Skin epidermis (tissue), 12 donors: ENCODE measurements at regions not wholly inside any gene's neighbourhood (a gene's known extent, or its start where the extent isn't known, plus 50 kb on each side); places are given as distances from the start of the nearest gene placed in this dataset.
"Not testable (repeated sequence)": the region's sequence is repeated elsewhere in the genome, so short reads cannot be mapped to it uniquely, and the experiment has no call there.

Experiments
- H3K27ac ChIP-seq, 21 experiments: fragments of 200-600 bp; sonication (generic) in 11 of 21; one replicate each; pipeline ENCODE4 v1.5.0; 2020; ENCODE audit warnings: mild to moderate bottlenecking in 3 of 21, inconsistent platforms in 2 of 21, moderate library complexity in 2 of 21
- H3K4me3 ChIP-seq, 7 experiments: fragments of 200-600 bp; sonication (generic) in 2 of 7; one replicate each; pipeline ENCODE4 v1.5.0; 2020; ENCODE audit warnings: inconsistent platforms in 2 of 7, mild to moderate bottlenecking in 2 of 7, moderate library complexity in 1 of 7

DNA sequence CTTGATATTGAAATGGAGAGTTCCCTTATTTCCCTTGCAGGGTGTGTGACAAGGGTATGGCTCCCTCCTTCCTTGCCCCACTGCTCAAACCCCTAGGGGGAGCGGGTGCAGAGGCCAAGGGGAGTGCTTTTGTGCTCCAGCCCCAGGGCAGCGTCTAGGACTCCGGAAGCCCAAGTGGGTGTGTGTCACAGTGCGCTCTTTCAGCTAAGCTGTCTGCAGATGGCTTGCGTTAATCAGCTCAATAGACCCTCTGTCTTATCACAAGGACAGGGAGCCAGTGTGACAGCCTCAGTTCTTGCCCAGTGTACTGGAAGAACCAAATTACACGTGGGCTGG lies 523.6 kb upstream of the LMCD1 start:
- Histone ChIP-seq H3K4me3 (no peak overlapping the region), H3K27ac (no peak overlapping the region)

DNA sequence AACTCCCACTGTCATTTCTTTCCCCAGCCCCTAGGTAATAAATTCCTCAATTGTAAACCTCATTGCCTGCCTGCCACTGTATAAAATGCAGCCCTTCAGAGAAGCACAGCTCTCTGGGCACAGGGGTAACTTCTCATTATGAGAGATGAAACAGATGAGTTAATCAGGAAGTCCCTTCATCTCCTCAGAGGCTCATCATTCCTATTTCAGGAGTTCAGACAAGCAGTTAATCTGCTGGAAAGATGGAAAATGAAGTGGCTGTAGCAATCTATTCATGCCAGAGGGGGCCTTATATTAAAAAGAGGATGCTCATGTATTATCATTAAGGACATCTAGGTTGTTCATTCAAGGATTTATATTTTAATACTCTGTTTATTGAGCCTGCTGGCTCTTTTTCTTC lies 519.5 kb upstream of the LMCD1 start:
- no peak overlapping the region for H3K4me3 ChIP-seq
- no peak overlapping the region for H3K27ac ChIP-seq

DNA sequence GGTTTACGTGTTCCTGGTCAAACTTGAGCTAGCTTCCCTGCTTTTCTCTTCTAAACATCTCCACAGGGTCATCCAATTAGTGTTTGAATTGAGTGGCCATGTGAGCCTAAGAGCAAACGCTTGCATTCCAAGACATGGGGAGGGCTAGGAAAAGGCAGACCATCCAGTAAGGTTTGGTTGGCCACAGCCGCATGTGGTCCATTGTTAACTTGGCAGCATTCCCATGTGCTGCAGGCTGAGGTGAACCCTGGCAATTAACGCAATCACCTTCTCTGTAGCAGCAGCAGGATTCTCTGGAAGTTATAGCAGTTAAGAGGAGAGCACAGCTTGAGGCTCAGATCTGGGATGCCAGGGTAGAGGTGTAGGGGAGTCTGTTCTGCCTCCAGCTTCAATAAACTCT lies 502.2 kb upstream of the LMCD1 start:
- Histone ChIP-seq H3K27ac (no peak overlapping the region), H3K4me3 (no peak overlapping the region)

DNA sequence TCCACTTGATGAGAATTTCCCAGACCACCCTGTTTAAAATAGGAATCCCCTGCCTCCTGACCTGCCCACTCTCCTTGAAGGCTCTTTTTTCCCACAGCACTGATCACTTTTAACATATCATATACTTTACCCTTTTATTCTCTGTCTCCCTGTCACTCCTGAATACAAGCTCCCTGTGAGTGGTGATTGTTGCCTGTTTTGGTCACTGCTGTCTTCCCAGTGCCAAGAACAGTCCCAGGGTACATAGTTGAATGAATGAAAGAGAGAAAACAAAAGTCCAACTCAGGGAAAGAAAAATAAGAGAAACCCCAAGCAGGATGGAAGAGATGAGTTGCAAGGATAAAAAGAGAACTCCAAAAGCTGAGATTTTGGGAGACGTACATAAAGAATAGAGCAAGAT lies 500.3 kb upstream of the LMCD1 start:
- Histone ChIP-seq H3K27ac (no peak overlapping the region), H3K4me3 (no peak overlapping the region)

DNA sequence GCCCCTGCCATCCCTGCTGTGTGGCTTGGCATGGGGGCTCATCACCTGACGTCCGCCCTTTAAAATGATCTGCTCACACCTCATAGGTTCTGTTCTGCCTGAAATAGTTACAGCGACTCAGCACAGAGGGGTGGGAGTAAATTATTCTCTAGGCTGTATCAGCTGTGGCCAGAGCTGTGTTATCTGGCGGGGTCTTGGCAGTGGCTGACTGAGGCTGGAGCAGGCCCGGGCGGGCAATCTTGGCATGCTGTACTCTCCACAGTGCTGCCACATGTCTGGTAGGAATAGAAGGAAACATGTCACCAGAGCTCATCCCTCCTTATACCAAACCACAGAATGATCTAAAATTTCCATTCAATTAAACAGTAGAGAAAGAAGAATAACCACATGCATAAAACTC lies 499.9 kb upstream of the LMCD1 start:
- H3K27ac ChIP-seq, result no peak overlapping the region
- no peak overlapping the region for H3K4me3 ChIP-seq

DNA sequence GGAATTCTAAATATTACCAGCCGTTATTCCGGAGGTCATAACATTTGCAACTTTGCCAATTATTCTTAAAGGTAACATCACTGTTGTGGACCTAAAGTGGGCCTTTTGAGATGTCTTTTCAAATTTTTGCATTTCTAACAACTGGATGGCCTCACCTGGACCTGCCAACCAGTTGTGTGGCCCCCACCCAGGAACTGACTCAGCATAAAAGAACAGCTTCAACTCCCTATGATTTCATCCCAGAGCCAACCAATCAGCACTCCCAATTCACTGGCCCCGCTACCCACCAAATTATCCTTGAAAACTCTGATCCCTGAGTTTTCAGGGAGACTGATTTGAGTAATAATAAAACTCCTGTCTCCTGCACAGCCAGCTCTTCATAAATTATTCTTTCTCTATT lies 489.7 kb upstream of the LMCD1 start:
- Histone ChIP-seq H3K4me3 (no peak overlapping the region), H3K27ac (no peak overlapping the region)

DNA sequence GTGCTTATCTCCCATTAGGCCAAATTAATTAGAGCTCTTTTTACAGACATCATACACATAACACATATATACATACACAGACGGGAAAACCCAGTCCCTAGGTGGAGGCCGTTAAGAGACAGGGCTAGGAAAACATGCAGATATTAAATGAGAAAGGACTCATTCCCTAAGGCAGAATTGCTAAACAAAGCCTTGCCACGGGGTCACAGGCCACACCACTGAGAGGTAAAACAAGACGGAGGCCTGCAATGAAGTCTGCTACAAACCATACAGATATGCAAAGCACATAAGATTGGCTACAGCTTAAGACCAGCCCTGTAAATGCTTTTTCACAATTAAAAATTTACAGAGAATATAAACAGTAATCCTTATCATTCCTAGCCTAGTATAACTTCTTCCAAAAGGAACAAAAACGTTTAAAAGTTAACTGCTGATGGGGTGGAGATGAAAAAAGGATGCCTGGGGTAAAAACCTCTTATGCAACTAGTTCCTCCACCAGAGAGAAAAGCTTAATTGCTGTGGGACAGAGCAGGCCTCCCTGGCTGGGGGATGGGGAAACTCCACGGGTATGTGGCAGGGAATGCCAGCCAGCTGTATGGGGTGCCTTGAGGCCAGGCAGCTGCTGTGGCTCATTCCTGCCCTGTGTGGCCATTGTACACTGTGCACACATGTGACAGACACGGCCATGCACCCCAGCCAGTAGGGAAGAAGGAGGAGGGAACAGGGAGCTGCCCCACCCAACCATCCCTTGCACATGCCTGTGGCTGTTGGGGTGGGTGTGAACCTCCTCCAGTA lies 481.4 kb upstream of the LMCD1 start:
- Histone ChIP-seq H3K4me3 (no peak overlapping the region), H3K27ac (no peak overlapping the region)

DNA sequence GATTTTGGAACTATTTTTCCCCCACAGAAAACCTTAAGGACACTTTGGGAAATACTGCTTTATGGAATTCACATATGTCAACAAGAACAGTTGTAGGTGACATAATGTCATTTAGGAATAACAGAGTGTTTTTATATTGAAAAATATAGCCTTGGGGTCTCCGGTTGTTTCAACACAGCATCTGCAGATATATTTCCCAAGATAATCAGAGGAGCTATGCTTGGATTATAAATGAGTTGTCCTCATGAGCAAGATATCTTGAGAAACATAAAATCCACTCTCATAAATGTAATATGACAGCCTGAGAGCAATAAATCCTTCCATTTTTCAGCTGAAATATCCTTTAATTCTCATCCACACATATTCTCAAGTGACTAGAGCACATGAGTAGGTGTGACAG lies 473.7 kb upstream of the LMCD1 start:
- no peak overlapping the region for H3K4me3 ChIP-seq

DNA sequence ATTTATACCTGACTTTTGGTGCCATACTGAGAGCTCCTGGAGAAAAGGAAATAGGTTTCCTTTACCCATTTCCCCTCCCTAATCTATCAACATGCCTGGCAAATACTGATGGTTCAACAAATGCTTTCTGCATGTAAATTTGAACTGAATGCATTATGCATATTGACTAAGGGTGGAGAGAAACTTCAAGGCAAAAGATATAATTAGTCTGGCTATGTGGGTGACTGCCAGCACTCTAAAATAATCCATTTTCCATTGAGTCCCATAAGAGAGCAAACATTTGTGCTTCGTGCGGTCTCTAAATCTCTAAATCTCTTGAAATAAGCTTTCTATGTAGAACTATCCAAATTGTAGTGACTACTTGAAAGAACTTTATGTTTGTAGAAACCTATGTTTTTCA lies 451.3 kb upstream of the LMCD1 start:
- no peak overlapping the region for H3K4me3 ChIP-seq
- H3K27ac ChIP-seq, result no peak overlapping the region

More for the DNA sequence above, 473.7 kb upstream of the LMCD1 start:
- no peak overlapping the region for H3K27ac ChIP-seq

DNA sequence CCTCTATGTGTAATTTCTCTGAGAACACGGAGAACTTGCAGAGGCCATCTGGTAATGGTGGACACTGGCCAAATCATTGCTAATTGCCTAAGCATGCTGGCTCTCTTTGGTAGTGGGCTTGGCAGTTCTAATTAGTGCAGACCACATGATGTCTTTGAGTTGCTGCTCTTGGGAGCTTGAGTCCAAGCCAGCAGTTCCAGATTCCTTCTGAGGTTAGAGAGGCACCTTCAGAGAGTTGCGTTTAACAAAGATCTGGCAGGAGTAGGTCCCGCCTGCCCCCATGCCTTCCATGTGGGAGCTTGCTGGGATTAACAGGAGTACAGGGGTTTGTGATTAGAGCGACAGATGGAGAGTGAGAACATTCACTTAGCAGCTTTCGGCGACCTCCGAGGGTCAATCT lies 449.0 kb upstream of the LMCD1 start:
- Histone ChIP-seq H3K4me3 (no peak overlapping the region), H3K27ac (no peak overlapping the region)

DNA sequence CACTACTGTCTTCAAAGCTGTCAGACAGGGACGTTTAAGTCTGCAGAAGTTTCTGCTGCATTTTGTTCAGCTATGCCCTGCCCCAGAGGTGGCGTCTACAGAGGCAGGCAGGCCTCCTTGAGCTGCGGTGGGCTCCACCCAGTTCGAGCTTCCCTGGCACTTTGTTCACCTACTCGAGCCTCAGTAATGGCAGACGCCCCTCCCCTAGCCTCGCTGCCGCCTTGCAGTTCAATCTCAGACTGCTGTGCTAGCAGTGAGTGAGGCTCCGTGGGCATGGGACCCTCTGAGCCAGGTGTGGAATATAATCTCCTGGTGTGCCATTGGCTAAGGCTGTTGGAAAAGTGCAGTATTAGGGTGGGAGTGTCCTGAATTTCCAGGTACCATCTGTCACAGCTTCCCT lies 433.5 kb upstream of the LMCD1 start:
- H3K4me3 ChIP-seq, H3K27ac ChIP-seq: not testable (repeated sequence)

DNA sequence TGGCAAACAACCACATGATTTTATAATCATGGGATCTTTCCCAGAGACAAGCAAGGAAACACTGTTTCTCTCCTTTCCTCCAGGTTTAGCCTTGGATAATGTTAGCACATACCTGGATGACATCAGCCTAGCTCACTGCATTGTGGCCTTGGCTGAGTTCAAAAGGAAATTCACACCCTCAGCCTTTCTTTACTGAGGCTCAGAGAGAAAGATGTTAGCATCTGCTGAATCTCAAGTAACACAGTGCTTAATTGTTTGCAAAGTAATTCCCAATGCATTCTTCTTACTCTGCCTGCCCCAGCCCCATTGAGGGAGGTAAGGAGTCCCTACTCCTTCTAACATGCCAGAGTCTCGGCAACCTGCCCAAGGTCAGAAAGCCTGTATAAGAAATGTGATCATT lies 432.2 kb upstream of the LMCD1 start:
- no peak overlapping the region for H3K4me3 ChIP-seq
- H3K27ac ChIP-seq, result no peak overlapping the region

DNA sequence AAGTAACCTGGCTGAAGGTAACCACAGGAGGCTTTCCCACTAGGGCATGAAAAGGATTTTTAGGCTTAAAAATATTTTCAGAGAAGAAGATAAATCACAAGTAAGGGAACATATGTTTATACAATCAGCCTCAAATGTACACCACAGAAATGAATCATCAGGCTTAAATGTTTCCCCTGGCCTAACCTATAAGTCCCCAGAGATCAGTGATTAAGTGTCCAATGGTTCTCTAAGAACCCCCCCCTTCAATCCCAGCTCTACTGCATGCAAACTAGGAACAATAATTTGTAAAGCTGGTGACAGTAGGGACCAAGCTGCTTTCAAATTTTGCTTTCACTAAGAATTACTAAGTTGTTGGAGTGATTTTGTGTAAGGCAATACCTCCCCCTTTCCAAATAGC lies 431.6 kb upstream of the LMCD1 start:
- Histone ChIP-seq H3K4me3 (no peak overlapping the region), H3K27ac (no peak overlapping the region)

DNA sequence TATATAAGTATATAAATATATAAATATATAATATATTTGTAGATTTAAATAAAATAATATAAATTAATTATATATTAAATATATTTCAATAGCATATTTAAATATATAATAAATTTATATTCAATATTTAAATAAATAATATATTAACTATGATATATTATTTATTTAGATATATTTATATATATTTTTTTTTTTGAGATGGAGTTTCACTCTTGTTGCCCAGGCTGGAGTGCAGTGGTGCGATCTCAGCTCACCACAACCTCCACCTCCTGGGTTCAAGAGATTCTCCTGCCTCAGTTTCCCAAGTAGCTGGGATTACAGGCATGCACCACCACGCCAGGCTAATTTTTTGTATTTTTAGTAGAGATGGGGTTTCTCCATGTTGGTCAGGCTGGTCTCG lies 426.9 kb upstream of the LMCD1 start:
- not testable (repeated sequence) for H3K27ac ChIP-seq, H3K4me3 ChIP-seq

DNA sequence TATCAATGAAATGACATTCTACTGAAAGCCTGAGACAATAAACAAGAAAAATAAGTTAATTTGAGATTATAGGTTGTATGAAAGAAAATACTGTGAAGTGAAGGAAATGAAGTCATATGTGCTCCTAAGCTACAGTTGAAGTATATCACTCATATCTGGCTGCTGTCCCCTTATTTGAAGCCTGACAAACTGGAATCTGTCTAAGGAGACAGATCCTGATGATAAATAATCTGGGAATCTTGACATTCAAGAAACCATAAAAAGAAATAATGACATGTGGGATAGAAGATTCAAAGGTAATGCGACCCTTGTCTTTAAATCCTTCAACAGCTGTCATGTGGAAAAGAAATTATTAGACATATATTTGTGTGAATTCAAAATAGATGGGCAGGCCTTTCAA lies 424.5 kb upstream of the LMCD1 start:
- Histone ChIP-seq H3K4me3 (no peak overlapping the region), H3K27ac (no peak overlapping the region)

DNA sequence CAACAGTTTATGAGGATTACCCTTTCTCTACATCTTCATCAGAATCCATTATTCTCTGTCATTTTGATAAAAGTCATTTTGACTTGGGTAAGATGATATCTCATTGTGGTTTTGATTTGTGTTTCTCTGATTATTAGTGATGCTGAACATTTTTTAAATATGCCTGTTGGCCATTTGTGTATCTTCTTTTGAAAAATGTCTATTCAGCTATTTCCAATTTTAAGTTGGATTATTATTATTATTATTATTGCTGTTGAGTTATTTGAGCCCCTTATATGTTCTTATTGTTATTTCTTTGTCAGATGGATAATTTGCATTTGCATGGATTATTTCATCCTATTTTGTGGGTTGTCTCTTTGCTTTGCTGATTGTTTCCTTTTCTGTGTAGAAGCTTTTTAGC lies 421.2 kb upstream of the LMCD1 start:
- no peak overlapping the region for H3K4me3 ChIP-seq
- H3K27ac ChIP-seq, result no peak overlapping the region

DNA sequence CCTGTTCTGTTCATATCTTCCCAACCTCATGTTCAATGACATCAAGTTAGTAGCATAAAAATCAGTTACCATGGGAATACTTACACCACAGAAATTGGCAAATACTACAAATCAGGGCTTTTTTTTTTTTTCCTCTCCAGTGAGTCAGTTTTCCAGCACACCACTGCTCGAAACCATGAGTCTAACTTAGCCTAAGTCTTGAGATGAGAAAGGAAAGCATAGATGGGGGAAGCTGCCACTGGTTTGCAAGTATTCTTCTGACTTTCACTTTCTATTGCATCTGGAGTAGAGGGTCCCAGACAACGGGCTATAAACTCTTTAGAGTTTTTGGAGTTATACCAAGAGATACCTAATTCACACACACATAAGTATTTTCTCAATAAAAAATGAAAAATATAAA lies 416.1 kb upstream of the LMCD1 start:
- Histone ChIP-seq H3K4me3 (no peak overlapping the region), H3K27ac (no peak overlapping the region)

DNA sequence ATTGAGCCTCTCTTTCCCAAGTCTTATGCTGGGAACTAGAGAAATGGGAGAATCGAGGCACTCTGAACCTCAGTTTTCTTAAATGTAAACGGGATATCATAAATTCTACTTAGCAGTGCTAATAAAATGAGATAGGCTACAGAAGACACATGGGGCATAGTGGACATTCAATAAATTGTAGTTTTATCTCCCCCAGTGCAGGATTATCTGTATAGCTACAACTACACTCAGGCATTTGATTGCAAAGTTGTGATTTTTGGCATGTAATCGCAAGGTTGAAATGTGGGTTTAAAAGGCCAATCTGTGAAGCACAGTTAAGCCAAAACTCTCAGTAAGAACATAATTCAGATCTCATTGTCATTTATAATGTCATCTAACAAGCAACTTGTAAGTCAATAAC lies 413.7 kb upstream of the LMCD1 start:
- no peak overlapping the region for H3K27ac ChIP-seq
- no peak overlapping the region for H3K4me3 ChIP-seq

DNA sequence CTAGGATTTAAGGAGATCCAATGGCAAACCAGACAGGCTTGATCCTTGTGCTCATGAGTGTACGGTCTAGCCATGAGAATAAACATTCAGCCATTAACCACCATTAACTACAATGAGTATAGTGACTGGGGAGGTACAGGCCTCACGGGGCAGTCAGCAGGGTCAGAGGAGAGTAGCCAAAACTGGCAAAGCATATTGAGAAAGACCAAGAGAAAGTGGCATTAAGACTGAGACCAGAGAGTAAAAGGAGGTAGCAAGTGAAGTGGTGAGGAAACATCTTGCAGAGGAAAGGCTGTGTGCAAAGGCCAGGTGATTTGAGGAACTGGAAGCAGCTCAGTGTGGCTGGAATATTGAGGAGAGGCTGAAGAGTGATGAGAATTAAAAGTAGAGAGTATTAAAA lies 407.2 kb upstream of the LMCD1 start:
- H3K27ac ChIP-seq, result no peak overlapping the region
- H3K4me3 ChIP-seq, result no peak overlapping the region

DNA sequence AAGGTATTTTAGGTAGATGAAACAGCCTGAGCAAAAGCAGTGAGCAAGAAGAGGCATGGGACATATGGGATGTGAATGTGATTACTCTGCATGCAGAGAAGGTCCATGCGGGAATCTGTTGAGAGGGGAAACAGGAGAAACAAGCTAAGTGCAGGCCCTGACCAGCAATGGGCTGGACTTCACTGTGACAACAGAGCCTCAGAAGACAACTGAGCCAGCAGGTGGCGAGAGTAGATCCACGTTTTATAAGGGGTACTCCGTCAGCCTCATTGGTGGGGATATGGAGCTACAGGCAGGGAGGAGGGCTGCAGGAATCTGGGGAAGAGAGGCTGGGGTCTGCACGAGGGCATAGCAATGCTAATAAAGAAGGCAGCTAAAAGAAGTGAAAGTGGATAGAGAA lies 405.9 kb upstream of the LMCD1 start:
- H3K27ac ChIP-seq, result no peak overlapping the region
- H3K4me3 ChIP-seq, result no peak overlapping the region

DNA sequence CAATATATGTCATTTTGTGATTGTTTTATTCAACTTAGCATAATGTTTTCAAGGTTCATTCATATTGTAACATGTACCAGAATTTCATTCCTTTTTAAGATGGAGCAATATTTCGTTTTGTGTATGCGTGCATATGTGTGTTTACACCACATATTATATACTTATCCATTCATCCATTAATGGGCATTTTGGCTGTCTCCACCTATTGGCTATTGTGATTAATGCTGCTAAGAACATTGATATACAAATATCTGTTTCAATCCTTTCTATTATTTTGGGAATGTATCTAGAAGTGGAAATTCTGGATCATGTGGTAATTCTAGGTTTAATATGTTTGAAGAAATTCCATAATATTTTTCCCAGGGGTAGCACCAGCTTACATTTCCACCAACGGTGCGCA lies 403.9 kb upstream of the LMCD1 start:
- H3K27ac ChIP-seq, result no peak overlapping the region
- H3K4me3 ChIP-seq, result no peak overlapping the region

DNA sequence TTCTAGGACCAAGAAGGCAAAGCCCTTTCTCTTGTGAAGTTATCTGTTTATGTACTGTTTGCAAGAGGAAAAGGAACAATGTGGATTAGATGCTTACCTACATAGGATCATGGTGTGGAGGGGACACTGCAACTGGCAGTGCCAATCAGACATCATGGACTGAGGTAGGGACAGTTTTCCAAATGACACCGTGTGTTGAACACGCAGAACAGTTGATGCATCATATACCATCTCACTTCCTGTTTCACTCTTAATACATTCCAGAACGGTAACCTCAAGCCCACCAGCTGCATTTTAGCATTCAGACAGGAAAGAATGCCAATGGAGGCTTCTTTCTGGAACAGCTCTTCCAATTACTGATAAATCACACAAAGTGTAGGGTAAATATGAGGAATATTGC lies 397.7 kb upstream of the LMCD1 start:
- no peak overlapping the region for H3K27ac ChIP-seq
- no peak overlapping the region for H3K4me3 ChIP-seq

DNA sequence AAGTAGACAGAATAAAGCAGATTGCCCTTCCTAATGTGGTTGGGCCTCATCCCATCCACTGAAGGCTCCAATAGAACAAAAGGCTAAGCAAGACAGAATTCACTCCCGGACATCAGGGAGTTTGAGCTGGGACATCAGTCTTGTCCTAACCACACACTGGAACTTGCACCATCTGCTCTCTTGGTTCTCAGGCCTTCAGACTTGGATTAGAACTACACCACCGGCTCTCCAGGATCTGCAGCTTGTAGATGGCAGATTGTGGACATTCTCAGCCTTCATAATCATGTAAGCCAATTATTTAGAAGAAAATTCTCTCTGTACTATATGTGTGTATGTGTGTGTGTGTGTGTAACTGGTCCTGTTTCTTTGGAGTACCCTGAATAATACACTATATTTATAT lies 394.7 kb upstream of the LMCD1 start:
- no peak overlapping the region for H3K27ac ChIP-seq
- no peak overlapping the region for H3K4me3 ChIP-seq
